Left lung (tissue), 4 donors: ENCODE measurements at regions not wholly inside any gene's neighbourhood (a gene's known extent, or its start where the extent isn't known, plus 50 kb on each side); places are given as distances from the start of the nearest gene placed in this dataset.
"Not testable (repeated sequence)": the region's sequence is repeated elsewhere in the genome, so short reads cannot be mapped to it uniquely, and the experiment has no call there.

ENCODE experiments used
- ATAC-seq: fragments of 200-7000 bp; cut with Tn5 transposase; one replicate; pipeline ENCODE4 v1.9.1; 2020; ENCODE audit warnings: moderate library complexity
- DNase-seq, 4 donors: peaks; one replicate each; pipeline ENCODE4 v3.0.0-alpha.2; 2013 to 2020
- H3K27ac ChIP-seq, 2 donors: fragments of 200-600 bp; sonication (generic) in 1 of 2; one replicate each; pipeline versions ENCODE4 v1.5.0 to v1.8.0; 2020 to 2021
- H3K27me3 ChIP-seq, 2 donors: fragments of 200-600 bp; sonication (generic) in 1 of 2; one replicate each; pipeline versions ENCODE4 v1.5.0 to v1.8.0; 2020 to 2021
- H3K36me3 ChIP-seq, 2 donors: fragments of 200-600 bp; sonication (generic) in 1 of 2; one replicate each; pipeline versions ENCODE4 v1.5.0 to v1.8.0; 2020 to 2021
- H3K4me1 ChIP-seq, 2 donors: fragments of 200-600 bp; one replicate each; pipeline ENCODE4 v1.8.0; 2021
- H3K4me3 ChIP-seq, 2 donors: fragments of 200-600 bp; sonication (generic) in 1 of 2; one replicate each; pipeline versions ENCODE4 v1.5.0 to v1.8.0; 2020 to 2021; ENCODE audit warnings: mild to moderate bottlenecking in 1 of 2
- H3K9me3 ChIP-seq, 2 donors: fragments of 200-600 bp; sonication (generic) in 1 of 2; one replicate each; pipeline versions ENCODE4 v1.5.0 to v1.8.0; 2020 to 2021
- CTCF ChIP-seq, 2 donors: fragments of 200-600 bp; sonication (generic) in 1 of 2; IDR thresholded peaks; one replicate each; pipeline versions ENCODE4 v1.5.0 to v1.8.0; 2021; ENCODE audit warnings: antibody characterized with exemption in 2 of 2
- intact Hi-C, 2 donors: fragments of 100-400 bp; cut with DNase I; formaldehyde crosslinking; loops; one replicate each; pipeline versions ENCODE4 v1.11.2 to v1.14.2; 2022
- donor health status: DM: no; HTN: yes; CAD: no.
- donor health status: DM: no; HTN: no; CAD: no.

GRCh38 chr6:4209196-4209595, 73.8 kb upstream of the ECI2 start:
- TF ChIP-seq CTCF (IDR thresholded peaks at IDR 0.05) = no peak
- peaks cover 0 to 20% of the 10 kb centered on the region in 2 donors for H3K9me3 ChIP-seq
- no peaks in the 10 kb centered on the region for H3K36me3 ChIP-seq
- DNase-seq = no peak
- intact Hi-C loops = no loop called here
- no peak overlapping the region for H3K27ac ChIP-seq
- ATAC-seq = no peak
- H3K4me3 ChIP-seq = no peak overlapping the region
- H3K27me3 ChIP-seq = no peaks in the 10 kb centered on the region
- H3K4me1 ChIP-seq = no peaks in the 10 kb centered on the region

DNA sequence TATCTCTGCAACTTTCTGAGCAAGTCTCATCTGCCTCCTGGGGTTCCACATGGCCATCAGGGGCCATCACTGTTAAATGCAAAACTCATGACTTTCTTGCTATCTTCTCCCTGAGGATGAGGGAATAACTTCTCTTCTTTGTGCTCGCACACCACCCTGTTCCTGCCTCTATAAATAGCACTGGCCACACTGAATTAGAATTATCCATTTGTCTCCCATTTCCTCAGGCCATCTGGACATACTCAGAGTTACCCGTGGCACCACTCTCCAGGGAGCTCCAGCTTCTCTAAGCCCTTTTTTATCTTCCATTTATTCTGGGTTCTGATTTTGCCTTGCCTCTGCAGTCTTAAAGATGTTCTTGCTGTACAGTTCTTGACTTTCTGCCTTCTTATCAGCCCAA, 72.8 kb upstream of the ECI2 start:
- no peak overlapping the region for H3K27ac ChIP-seq
- ATAC-seq = no peak
- intact Hi-C loops = no loop called here

DNA sequence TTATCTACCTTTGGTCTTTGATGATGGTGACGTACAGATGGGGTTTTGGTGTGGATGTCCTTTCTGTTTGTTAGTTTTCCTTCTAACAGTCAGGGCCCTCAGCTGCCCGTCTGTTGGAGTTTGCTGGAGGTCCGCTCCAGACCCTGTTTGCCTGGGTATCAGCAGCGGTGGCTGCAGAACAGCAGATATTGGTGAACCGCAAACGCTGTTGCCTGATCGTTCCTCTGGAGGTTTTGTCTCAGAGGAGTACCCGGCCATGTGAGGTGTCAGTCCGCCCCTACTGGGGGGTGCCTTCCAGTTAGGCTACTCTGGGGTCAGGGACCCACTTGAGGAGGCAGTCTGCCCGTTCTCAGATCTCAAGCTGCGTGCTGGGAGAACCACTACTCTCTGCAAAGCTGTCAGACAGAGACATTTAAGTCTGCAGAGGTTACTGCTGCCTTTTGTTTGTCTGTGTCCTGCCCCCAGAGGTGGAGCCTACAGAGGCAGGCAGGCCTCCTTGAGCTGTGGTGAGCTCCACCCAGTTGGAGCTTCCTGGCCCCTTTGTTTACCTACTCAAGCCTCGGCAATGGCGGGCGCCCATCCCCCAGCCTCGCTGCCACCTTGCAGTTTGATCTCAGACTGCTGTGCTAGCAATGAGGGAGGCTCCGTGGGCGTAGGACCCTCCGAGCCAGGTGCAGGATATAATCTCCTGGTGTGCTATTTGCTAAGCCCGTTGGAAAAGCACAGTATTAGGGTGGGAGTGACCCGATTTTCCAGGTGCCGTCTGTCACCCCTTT, 68.5 kb upstream of the ECI2 start:
- H3K4me1 ChIP-seq, ATAC-seq, H3K27me3 ChIP-seq, H3K27ac ChIP-seq, H3K36me3 ChIP-seq, intact Hi-C loops, H3K4me3 ChIP-seq, DNase-seq: not testable (repeated sequence)
- H3K9me3 ChIP-seq = peaks cover 0 to 13% of the 10 kb centered on the region in 2 donors

More for the DNA sequence above, 72.8 kb upstream of the ECI2 start:
- Histone ChIP-seq H3K36me3 (no peaks in the 10 kb centered on the region), H3K9me3 (peaks cover 0 to 16% of the 10 kb centered on the region in 2 donors), H3K27me3 (no peaks in the 10 kb centered on the region), H3K4me1 (no peaks in the 10 kb centered on the region), H3K4me3 (no peak overlapping the region)
- TF ChIP-seq CTCF (IDR thresholded peaks at IDR 0.05) = no peak
- no peak for DNase-seq

DNA sequence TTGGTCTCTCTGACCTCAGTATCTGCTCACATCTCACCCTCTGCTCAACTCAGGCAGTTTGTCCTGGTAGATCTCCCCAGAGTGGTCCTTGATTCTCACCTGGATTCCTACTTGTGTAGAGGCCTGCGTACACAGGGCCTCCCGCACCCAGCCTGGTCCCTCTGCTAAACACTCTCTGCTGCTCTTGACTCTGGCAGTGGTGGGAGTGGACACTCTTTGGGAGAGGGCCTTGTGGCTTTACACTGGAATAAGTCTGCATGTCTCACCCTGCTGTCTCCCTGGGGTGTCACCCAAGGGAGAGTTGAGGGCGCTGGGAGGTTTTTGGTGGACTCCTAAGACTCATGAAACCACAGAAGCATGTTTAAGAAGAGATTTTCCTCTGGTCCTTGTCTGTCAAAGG, 57.3 kb upstream of the ECI2 start:
- Histone ChIP-seq H3K4me3 (no peak overlapping the region), H3K4me1 (no peaks in the 10 kb centered on the region), H3K27me3 (no peaks in the 10 kb centered on the region), H3K27ac (no peak overlapping the region), H3K9me3 (no peaks in the 10 kb centered on the region), H3K36me3 (no peaks in the 10 kb centered on the region)
- DNase-seq (no peak), ATAC-seq (no peak)
- intact Hi-C loops = no loop called here
- no peak for TF ChIP-seq CTCF (IDR thresholded peaks at IDR 0.05)

GRCh38 chr6:4192173-4192572, 56.8 kb upstream of the ECI2 start:
- H3K27ac ChIP-seq = no peak overlapping the region
- no peaks in the 10 kb centered on the region for H3K27me3 ChIP-seq
- intact Hi-C loops = no loop called here
- H3K9me3 ChIP-seq = no peaks in the 10 kb centered on the region
- TF ChIP-seq CTCF (IDR thresholded peaks at IDR 0.05) = no peak
- H3K36me3 ChIP-seq = no peaks in the 10 kb centered on the region
- no peak for DNase-seq
- no peak overlapping the region for H3K4me3 ChIP-seq
- no peak for ATAC-seq
- H3K4me1 ChIP-seq = no peaks in the 10 kb centered on the region

DNA sequence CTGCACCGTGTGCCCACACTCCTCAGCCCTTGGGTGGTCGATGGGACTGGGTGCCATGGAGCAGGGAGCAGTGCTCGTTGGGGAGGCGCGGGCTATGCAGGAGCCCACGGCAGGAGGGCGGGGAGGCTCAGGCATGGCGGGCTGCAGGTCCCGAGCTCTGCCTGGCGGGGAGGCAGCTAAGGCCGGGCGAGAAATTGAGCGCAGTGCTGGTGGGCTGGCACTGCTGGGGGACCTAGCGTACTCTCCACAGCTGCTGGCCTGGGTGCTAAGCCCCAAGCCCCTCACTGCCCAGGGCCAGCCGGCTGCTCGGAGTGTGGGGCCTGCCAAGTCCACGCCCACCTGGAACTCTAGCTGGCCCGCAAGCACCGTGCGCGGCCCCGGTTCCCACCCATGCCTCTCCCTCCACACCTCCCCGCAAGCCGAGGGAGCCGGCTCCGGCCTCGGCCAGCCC, 55.9 kb upstream of the ECI2 start:
- no peaks in the 10 kb centered on the region for H3K36me3 ChIP-seq
- no peaks in the 10 kb centered on the region for H3K27me3 ChIP-seq
- H3K9me3 ChIP-seq = no peaks in the 10 kb centered on the region
- no peak overlapping the region for H3K4me3 ChIP-seq
- H3K27ac ChIP-seq = no peak overlapping the region
- ATAC-seq (no peak), DNase-seq (peak in 1 of 4 donors; percentile 47)
- TF ChIP-seq CTCF (IDR thresholded peaks at IDR 0.05) = no peak
- intact Hi-C loops = no loop called here
- H3K4me1 ChIP-seq = no peaks in the 10 kb centered on the region
